ENCODE measurements at regions not wholly inside any gene's neighbourhood (a gene's known extent, or its start where the extent isn't known, plus 50 kb on each side); places are given as distances from the start of the nearest gene placed in this dataset.

DNA sequence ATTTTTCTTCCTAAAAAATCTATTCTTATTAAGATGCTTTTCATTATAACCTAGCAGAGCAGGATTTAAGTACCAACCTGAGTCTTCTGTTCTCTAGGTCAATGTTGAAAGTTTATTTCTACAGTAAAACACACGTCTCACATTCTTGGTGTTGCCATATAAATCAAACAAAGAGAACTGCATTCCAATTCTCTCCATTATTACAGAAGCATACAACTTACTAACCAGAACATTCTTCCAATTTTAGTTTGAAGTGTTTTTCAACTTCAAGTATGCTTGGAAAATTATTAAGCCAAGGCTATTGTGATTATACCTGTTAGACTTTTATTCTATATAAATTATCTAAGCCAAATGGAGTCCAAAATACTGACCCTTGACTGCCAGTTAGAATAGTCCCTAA lies 110.4 kb upstream of the PMFBP1 start:
- TF ChIP-seq, protein P1, sequence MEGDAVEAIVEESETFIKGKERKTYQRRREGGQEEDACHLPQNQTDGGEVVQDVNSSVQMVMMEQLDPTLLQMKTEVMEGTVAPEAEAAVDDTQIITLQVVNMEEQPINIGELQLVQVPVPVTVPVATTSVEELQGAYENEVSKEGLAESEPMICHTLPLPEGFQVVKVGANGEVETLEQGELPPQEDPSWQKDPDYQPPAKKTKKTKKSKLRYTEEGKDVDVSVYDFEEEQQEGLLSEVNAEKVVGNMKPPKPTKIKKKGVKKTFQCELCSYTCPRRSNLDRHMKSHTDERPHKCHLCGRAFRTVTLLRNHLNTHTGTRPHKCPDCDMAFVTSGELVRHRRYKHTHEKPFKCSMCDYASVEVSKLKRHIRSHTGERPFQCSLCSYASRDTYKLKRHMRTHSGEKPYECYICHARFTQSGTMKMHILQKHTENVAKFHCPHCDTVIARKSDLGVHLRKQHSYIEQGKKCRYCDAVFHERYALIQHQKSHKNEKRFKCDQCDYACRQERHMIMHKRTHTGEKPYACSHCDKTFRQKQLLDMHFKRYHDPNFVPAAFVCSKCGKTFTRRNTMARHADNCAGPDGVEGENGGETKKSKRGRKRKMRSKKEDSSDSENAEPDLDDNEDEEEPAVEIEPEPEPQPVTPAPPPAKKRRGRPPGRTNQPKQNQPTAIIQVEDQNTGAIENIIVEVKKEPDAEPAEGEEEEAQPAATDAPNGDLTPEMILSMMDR (IDR thresholded peaks at IDR 0.05), result no peak
- no peak for TF ChIP-seq POLR2A (IDR thresholded peaks at IDR 0.05)
